RWPE1 (cell line): ENCODE measurements at regions not wholly inside any gene's neighbourhood (a gene's known extent, or its start where the extent isn't known, plus 50 kb on each side); places are given as distances from the start of the nearest gene placed in this dataset.
A peak's percentile ranks its signal among the peaks of the same experiment; 100 is the strongest.

Experiments
- CTCF ChIA-PET: fragments of 350-600 bp; sonication (Branson Sonifier 250); formaldehyde crosslinking; extraction: SDS; loops from one replicate; lab custom pipeline; 2021; lab: Yijun Ruan, JAX
- POLR2A ChIA-PET: fragments of 400-600 bp; formaldehyde crosslinking; extraction: SDS; loops from one replicate; lab custom pipeline; 2020; ENCODE audit warnings: antibody characterized with exemption; ENCODE audit not compliant: low non-redundant PET; lab: Yijun Ruan, JAX
- DNase-seq: peaks from one replicate; pipeline ENCODE4 v3.0.0; 2012; ENCODE audit warnings: low spot score
- H3K27ac ChIP-seq: fragments of 450-650 bp; 2 replicates; pipeline ENCODE4 v1.5.1; 2017
- TF ChIP-seq, protein P1 (sequence below): fragments of 450-650 bp; conservative IDR thresholded peaks from 2 replicates; pipeline ENCODE4 v1.5.1; 2017; ENCODE audit warnings: low read depth, mild to moderate bottlenecking

DNA sequence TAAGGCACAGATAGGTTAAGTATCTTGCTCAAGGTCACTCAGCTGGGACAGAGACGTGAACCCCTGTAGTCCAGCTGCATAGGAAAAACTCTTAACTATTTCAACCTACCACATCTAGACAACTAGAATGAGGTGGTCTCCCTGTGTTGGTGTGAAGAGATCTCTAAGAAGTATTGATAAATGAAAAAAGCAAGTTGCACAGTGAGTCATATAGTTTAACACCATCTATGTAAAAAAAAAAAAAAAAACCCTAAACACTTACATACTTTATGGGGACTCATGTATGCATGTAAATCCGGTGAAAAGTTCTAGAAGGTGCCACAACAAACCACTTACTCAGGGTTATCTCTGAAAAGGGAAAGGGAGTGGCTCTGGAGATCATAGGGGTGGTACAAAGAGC, 185.5 kb downstream of the SATB1 start:
- H3K27ac ChIP-seq = no peak overlapping the region
- TF ChIP-seq, protein P1, sequence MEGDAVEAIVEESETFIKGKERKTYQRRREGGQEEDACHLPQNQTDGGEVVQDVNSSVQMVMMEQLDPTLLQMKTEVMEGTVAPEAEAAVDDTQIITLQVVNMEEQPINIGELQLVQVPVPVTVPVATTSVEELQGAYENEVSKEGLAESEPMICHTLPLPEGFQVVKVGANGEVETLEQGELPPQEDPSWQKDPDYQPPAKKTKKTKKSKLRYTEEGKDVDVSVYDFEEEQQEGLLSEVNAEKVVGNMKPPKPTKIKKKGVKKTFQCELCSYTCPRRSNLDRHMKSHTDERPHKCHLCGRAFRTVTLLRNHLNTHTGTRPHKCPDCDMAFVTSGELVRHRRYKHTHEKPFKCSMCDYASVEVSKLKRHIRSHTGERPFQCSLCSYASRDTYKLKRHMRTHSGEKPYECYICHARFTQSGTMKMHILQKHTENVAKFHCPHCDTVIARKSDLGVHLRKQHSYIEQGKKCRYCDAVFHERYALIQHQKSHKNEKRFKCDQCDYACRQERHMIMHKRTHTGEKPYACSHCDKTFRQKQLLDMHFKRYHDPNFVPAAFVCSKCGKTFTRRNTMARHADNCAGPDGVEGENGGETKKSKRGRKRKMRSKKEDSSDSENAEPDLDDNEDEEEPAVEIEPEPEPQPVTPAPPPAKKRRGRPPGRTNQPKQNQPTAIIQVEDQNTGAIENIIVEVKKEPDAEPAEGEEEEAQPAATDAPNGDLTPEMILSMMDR = no peak
- CTCF ChIA-PET = no interaction called here
- POLR2A ChIA-PET = no interaction called here
- no peak for DNase-seq

DNA sequence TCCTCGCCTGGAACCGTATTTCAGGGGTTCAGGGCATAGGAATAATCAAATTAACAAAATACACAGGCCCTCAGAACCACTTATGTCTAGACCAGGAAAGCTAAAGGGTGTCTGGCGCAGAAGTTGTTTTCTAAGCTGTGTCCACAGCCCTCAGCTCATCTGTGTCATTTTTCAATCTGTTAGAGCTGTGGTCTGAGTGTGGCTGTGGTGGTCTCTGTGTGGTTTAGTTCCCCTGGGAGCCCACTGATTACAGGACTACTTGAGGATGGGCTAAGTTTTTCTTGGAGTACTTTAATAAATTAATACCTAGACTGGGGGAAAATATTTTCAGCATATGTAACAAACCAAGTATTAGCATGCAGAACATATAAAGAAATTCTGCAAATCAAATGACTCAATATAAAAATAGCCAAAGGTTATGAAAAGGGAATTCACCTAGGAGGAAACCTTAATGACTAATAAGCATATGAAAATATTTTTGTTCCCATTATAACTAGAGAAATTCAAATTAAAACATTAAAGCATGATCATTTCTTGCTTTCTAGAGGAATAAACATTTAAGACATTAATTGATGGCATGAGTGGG, 186.3 kb downstream of the SATB1 start:
- TF ChIP-seq, protein P1 = no peak
- no peak for DNase-seq
- ChIA-PET CTCF (no interaction called here), POLR2A (no interaction called here)
- no peak overlapping the region; the same call in 1 of the 2 replicates for H3K27ac ChIP-seq

DNA sequence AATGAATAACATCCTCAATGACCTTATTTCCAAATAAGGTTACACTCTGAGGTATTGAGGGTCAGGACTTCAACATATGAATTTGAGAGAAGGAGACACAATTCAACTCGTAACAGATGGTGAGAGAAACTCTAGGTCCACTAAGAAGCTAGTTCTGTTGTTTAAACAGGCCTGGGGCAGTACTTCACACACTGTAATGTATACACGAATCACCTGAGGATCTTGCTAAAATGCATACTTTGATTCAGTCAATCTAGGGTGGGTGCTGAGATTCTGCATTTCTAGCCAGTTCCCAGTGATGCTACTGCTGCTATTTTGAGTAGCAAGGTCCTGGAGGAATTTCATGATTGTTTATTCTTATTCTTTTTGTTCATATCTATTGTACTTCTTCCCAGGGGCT, 186.8 kb downstream of the SATB1 start:
- TF ChIP-seq, protein P1 = no peak
- no peak overlapping the region; the same call in 1 of the 2 replicates for H3K27ac ChIP-seq
- POLR2A ChIA-PET = no interaction called here
- DNase-seq = no peak
- CTCF ChIA-PET = no interaction called here

DNA sequence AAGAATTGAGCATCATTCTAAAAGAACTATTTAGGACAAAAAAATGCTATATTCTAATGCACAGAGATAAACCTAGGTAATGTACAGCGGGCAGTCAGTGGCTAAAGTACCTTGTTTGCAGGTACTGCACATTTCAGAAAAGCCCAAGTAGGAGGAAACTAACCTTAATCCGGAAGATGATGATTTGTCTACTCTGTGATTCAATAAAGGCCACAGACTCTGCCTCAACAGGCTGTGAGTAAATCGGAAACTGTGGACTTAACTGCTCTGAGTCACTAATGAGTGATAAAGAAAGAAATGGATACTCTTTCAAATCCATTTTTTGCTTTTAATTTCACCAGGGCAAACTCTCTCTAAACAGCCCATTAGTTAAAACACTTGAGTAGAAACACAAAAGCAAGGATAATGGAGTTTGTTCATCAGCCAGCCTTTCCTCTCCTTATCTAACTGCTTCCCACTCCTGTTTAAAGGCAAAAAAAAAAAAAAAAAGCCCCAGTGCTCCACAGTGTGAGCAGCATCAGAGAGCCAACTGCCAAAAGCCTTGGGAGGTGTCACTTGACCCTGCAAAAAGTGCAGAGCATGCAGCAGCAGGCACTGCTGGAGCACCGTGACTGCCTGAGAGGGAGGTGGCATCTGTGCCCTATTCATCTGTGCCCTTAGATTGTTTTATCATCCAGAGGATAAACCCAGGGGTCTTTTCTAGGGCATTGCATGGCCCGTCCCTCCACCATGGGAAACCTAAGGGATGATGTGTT, 187.7 kb downstream of the SATB1 start:
- peak overlapping the region; percentile 78 for H3K27ac ChIP-seq
- TF ChIP-seq, protein P1 = no peak
- DNase-seq = peak; percentile 56
- ChIA-PET POLR2A (no interaction called here), CTCF (no interaction called here)

DNA sequence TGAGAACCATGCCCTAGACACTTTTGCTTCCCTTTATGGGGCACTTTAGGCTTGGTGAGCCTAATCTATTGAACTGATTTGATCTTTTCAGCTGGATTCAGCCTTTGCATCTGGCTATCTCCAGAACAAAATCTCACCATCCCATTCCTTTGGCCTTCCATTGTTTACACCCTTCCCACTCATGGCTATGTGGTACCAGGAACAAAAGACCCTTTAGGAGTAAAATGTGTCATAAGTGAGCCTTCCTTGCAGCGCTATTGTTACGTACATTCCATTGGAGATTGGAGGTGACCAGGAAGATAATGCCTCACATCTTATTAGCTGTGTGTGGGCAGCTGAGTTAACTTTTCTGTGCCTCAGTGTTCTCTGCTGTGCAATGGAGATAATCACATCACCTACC, 188.4 kb downstream of the SATB1 start:
- ChIA-PET POLR2A (no interaction called here), CTCF (interaction anchor here (0.6 kb wide), 2 partner anchors 153 to 175 kb away, joined by 3 to 5 read pairs; no protein-coding TSS in a partner anchor)
- no peak for DNase-seq
- TF ChIP-seq, protein P1 = no peak
- H3K27ac ChIP-seq = no peak overlapping the region

DNA sequence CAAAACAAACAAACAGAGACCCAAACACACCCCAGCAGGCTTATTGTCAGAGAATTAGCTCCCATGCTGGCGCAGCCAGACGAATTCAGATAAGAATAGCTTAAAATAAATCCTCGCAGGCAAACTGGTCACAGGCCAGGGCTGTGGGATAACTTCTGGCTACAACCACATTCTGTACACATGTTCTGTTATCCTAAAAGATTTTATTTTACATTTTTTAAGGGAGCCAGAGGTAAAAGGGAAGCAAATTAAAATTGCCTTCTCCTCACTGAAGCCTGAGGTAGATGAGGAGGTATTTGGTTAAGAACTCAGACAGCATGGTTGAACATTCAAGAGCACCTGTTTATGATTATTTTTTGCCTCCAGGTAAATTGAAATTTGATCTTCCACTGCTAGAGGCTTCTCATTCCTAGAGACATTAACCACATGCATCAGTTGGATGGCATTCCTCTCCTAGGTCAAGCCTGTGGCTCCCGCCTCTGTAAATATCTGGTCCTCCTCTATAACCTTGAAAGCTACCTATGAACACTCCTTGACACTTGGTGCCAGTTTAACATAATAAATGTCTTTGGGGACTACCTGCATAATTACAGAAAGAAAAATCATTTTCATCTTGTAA, 190.3 kb downstream of the SATB1 start:
- no peak for DNase-seq

More for the DNA sequence above, 190.3 kb downstream of the SATB1 start:
- ChIA-PET CTCF (interaction anchor here (0.7 kb wide), 1 partner anchor 19 kb away, joined by 3 read pairs; no protein-coding TSS in a partner anchor), POLR2A (no interaction called here)
- TF ChIP-seq, protein P1 = no peak
- no peak overlapping the region for H3K27ac ChIP-seq
